ENCODE measurements at regions not wholly inside any gene's neighbourhood (a gene's known extent, or its start where the extent isn't known, plus 50 kb on each side); places are given as distances from the start of the nearest gene placed in this dataset.
"Not testable (repeated sequence)": the region's sequence is repeated elsewhere in the genome, so short reads cannot be mapped to it uniquely, and the experiment has no call there.

- CTCF ChIA-PET: interaction anchor here (0.7 kb wide), 1 partner anchor 16 kb away, joined by 4 read pairs; no protein-coding TSS in a partner anchor
- TF ChIP-seq CTCF (conservative IDR thresholded peaks at IDR 0.05; ENCODE audit: low read depth): no peak
- H3K27ac ChIP-seq: no peak overlapping the region
- POLR2A ChIA-PET (ENCODE audit: low non-redundant PET): no interaction called here
- DNase-seq (ENCODE audit: low spot score): no peak
Observed at GRCh38 chr2:123521854-123522253, 503.2 kb upstream of the CNTNAP5 start.

GRCh38 chr2:123522498-123522897 lies 502.6 kb upstream of the CNTNAP5 start:
- CTCF ChIA-PET; DNase-seq (ENCODE audit: low spot score); POLR2A ChIA-PET (ENCODE audit: low non-redundant PET); H3K27ac ChIP-seq: not testable (repeated sequence)

GRCh38 chr2:123528996-123529707 lies 495.9 kb upstream of the CNTNAP5 start:
- no peak for TF ChIP-seq CTCF (conservative IDR thresholded peaks at IDR 0.05; ENCODE audit: low read depth)
- DNase-seq (ENCODE audit: low spot score): no peak
- H3K27ac ChIP-seq: no peak overlapping the region
- POLR2A ChIA-PET (ENCODE audit: low non-redundant PET): no interaction called here
- CTCF ChIA-PET: interaction anchor here (0.6 kb wide), 1 partner anchor 9 kb away, joined by 3 read pairs; no protein-coding TSS in a partner anchor

GRCh38 chr2:123530004-123530403 lies 495.1 kb upstream of the CNTNAP5 start:
- ChIA-PET POLR2A (ENCODE audit: low non-redundant PET) (no interaction called here), CTCF (no interaction called here)
- no peak for DNase-seq (ENCODE audit: low spot score)
- no peak for TF ChIP-seq CTCF (conservative IDR thresholded peaks at IDR 0.05; ENCODE audit: low read depth)
- H3K27ac ChIP-seq: no peak overlapping the region

- no peak overlapping the region for H3K27ac ChIP-seq
- no peak for TF ChIP-seq CTCF (conservative IDR thresholded peaks at IDR 0.05; ENCODE audit: low read depth)
- ChIA-PET POLR2A (ENCODE audit: low non-redundant PET) (no interaction called here), CTCF (no interaction called here)
- DNase-seq (ENCODE audit: low spot score): no peak
Observed at GRCh38 chr2:123532126-123532525, 493.0 kb upstream of the CNTNAP5 start.

- POLR2A ChIA-PET (ENCODE audit: low non-redundant PET): no interaction called here
- no peak for TF ChIP-seq CTCF (conservative IDR thresholded peaks at IDR 0.05; ENCODE audit: low read depth)
- no peak for DNase-seq (ENCODE audit: low spot score)
- H3K27ac ChIP-seq: no peak overlapping the region
- CTCF ChIA-PET: no interaction called here
Observed at GRCh38 chr2:123532994-123533393, 492.1 kb upstream of the CNTNAP5 start.

GRCh38 chr2:123540291-123540690 lies 484.8 kb upstream of the CNTNAP5 start:
- ChIA-PET POLR2A (ENCODE audit: low non-redundant PET) (no interaction called here), CTCF (no interaction called here)
- TF ChIP-seq CTCF (conservative IDR thresholded peaks at IDR 0.05; ENCODE audit: low read depth): no peak
- DNase-seq (ENCODE audit: low spot score): no peak
- no peak overlapping the region for H3K27ac ChIP-seq
